H9 (cell line): ENCODE measurements at regions not wholly inside any gene's neighbourhood (a gene's known extent, or its start where the extent isn't known, plus 50 kb on each side); places are given as distances from the start of the nearest gene placed in this dataset.

Experiments used
- DNase-seq: peaks from one replicate; pipeline ENCODE4 v3.0.0-alpha.2; 2017
- H2AFZ ChIP-seq: one replicate; pipeline ENCODE4 v1.6.1; 2013; ENCODE audit warnings: mild to moderate bottlenecking, low read length, control low read depth, moderate library complexity
- H2AK5ac ChIP-seq: 2 replicates; pipeline ENCODE4 v1.6.1; 2013; ENCODE audit warnings: low read length, control low read depth, mixed read lengths; ENCODE audit not compliant: insufficient read length
- H2BK120ac ChIP-seq: one replicate; pipeline ENCODE4 v1.6.1; 2013; ENCODE audit warnings: low read depth, mild to moderate bottlenecking, low read length, control low read depth, inconsistent platforms; ENCODE audit not compliant: poor library complexity, severe bottlenecking
- H2BK12ac ChIP-seq: 2 replicates; pipeline ENCODE4 v1.6.1; 2013; ENCODE audit warnings: low read length, control low read depth, mixed read lengths, low read depth; ENCODE audit not compliant: insufficient read length
- H2BK15ac ChIP-seq: 2 replicates; pipeline ENCODE4 v1.6.1; 2013; ENCODE audit warnings: low read depth, low read length, control low read depth
- H2BK20ac ChIP-seq: one replicate; pipeline ENCODE4 v1.6.1; 2013; ENCODE audit warnings: low read depth, mild to moderate bottlenecking, low read length, control low read depth, inconsistent platforms; ENCODE audit not compliant: poor library complexity, severe bottlenecking
- H2BK5ac ChIP-seq: 2 replicates; pipeline ENCODE4 v1.6.1; 2013; ENCODE audit warnings: low read length, control low read depth, mixed read lengths; ENCODE audit not compliant: insufficient read length
- H3K14ac ChIP-seq: 2 replicates; pipeline ENCODE4 v1.6.1; 2013; ENCODE audit warnings: low read length, control low read depth; ENCODE audit not compliant: insufficient read depth
- H3K18ac ChIP-seq: 2 replicates; pipeline ENCODE4 v1.6.1; 2013; ENCODE audit warnings: low read depth, mild to moderate bottlenecking, mixed read lengths, low read length, control low read depth; ENCODE audit not compliant: insufficient read length
- H3K23ac ChIP-seq: 2 replicates; pipeline ENCODE4 v1.6.1; 2013; ENCODE audit warnings: low read length, control low read depth, mixed read lengths, low read depth; ENCODE audit not compliant: insufficient read length
- H3K23me2 ChIP-seq: 2 replicates; pipeline ENCODE4 v1.6.1; 2013; ENCODE audit warnings: low read depth, mild to moderate bottlenecking, mixed read lengths, low read length, control low read depth; ENCODE audit not compliant: insufficient read length, poor library complexity, severe bottlenecking
- H3K27ac ChIP-seq: 2 replicates; pipeline ENCODE4 v1.5.1; 2013; ENCODE audit warnings: low read length, control low read depth, mixed read lengths, low read depth; ENCODE audit not compliant: insufficient read length
- H3K27me3 ChIP-seq: 2 replicates; pipeline ENCODE4 v1.6.1; 2013; ENCODE audit warnings: low read length, control low read depth, inconsistent platforms; ENCODE audit not compliant: insufficient read depth
- H3K4ac ChIP-seq: 2 replicates; pipeline ENCODE4 v1.6.1; 2013; ENCODE audit warnings: low read depth, mild to moderate bottlenecking, control low read depth, inconsistent platforms, low read length, moderate library complexity
- H3K4me1 ChIP-seq: 2 replicates; pipeline ENCODE4 v1.6.1; 2013; ENCODE audit warnings: low read length, control low read depth, inconsistent platforms; ENCODE audit not compliant: insufficient read depth
- H3K4me2 ChIP-seq: 2 replicates; pipeline ENCODE4 v1.6.1; 2013; ENCODE audit warnings: low read length, control low read depth, mixed read lengths; ENCODE audit not compliant: insufficient read length, insufficient read depth
- H3K56ac ChIP-seq: 2 replicates; pipeline ENCODE4 v1.6.1; 2013; ENCODE audit warnings: low read depth, mild to moderate bottlenecking, mixed read lengths, low read length, control low read depth; ENCODE audit not compliant: insufficient read length
- H3K79me1 ChIP-seq: 2 replicates; pipeline ENCODE4 v1.6.1; 2013; ENCODE audit warnings: low read depth, mild to moderate bottlenecking, moderate library complexity, low read length, control low read depth, inconsistent platforms; ENCODE audit not compliant: insufficient read depth, poor library complexity, severe bottlenecking
- H3K79me2 ChIP-seq: 2 replicates; pipeline ENCODE4 v1.6.1; 2013; ENCODE audit warnings: low read length, control low read depth, inconsistent platforms; ENCODE audit not compliant: insufficient read depth
- H3K9ac ChIP-seq: 2 replicates; pipeline ENCODE4 v1.6.1; 2013; ENCODE audit warnings: low read length, control low read depth, mixed read lengths; ENCODE audit not compliant: insufficient read length; ENCODE audit errors: extremely low read depth
- H3K9me3 ChIP-seq: one replicate; pipeline ENCODE4 v1.6.1; 2013; ENCODE audit warnings: low read depth, low read length, inconsistent platforms; ENCODE audit not compliant: control insufficient read depth
- H3T11ph ChIP-seq: one replicate; pipeline ENCODE4 v1.6.1; 2013; ENCODE audit warnings: mild to moderate bottlenecking, low read length, control low read depth, inconsistent platforms
- H4K20me1 ChIP-seq: one replicate; pipeline ENCODE4 v1.6.1; 2013; ENCODE audit not compliant: control insufficient read depth, insufficient read length, insufficient read depth
- H4K5ac ChIP-seq: 2 replicates; pipeline ENCODE4 v1.6.1; 2013; ENCODE audit warnings: low read depth, mild to moderate bottlenecking, mixed read lengths, low read length, control low read depth; ENCODE audit not compliant: insufficient read length
- H4K8ac ChIP-seq: replicated peaks from 2 replicates; pipeline ENCODE4 v1.6.1; 2013; ENCODE audit warnings: low read length, control low read depth, mixed read lengths, low read depth; ENCODE audit not compliant: insufficient read length
- H4K91ac ChIP-seq: 2 replicates; pipeline ENCODE4 v1.6.1; 2013; ENCODE audit warnings: low read depth, mild to moderate bottlenecking, moderate library complexity, mixed read lengths, low read length, control low read depth; ENCODE audit not compliant: insufficient read length
- H3K27ac Mint-ChIP-seq, 3 experiments: 2 replicates in 2 of 3; 3 replicates in 1 of 3; pipeline ENCODE4 v1.8.0; 2020 to 2021; ENCODE audit warnings: mixed read lengths in 3 of 3, mild to moderate bottlenecking in 1 of 3, moderate library complexity in 1 of 3
- H3K27me3 Mint-ChIP-seq: 2 replicates; pipeline ENCODE4 v1.8.0; 2021; ENCODE audit warnings: low read depth, mild to moderate bottlenecking, moderate library complexity, mixed read lengths
- H3K36me3 Mint-ChIP-seq, 3 experiments: 2 replicates in 2 of 3; 3 replicates in 1 of 3; pipeline ENCODE4 v1.8.0; 2020 to 2021; ENCODE audit warnings: low read depth in 3 of 3, mixed read lengths in 3 of 3; ENCODE audit not compliant: insufficient read depth in 1 of 3
- H3K4me1 Mint-ChIP-seq, 2 experiments: 2 replicates each; pipeline ENCODE4 v1.8.0; 2020; ENCODE audit warnings: mixed read lengths in 2 of 2
- H3K4me3 Mint-ChIP-seq, 2 experiments: 2 replicates in 1 of 2; 3 replicates in 1 of 2; pipeline ENCODE4 v1.8.0; 2020 to 2021; ENCODE audit warnings: mild to moderate bottlenecking in 2 of 2, mixed read lengths in 2 of 2, moderate library complexity in 1 of 2
- H3K9me3 Mint-ChIP-seq, 2 experiments: 2 replicates in 1 of 2; 3 replicates in 1 of 2; pipeline ENCODE4 v1.8.0; 2020; ENCODE audit warnings: mild to moderate bottlenecking in 2 of 2, mixed read lengths in 2 of 2, moderate library complexity in 1 of 2
- WGBS: extraction: QIAGEN DNeasy Blood & Tissue Kit; methylation state at CpG from one replicate; pipeline ENCODE4 v1.1.7; 2013; ENCODE audit warnings: missing lambda C conversion rate, low lambda C conversion rate, mixed read lengths; ENCODE audit not compliant: insufficient read length; ENCODE audit errors: extremely low coverage; 5-methylcytosine and 5-hydroxymethylcytosine counted together
- TF ChIP-seq, protein P1 (sequence below): fragments of 200-600 bp; sonication (generic); conservative IDR thresholded peaks from 3 replicates; pipeline ENCODE4 v1.8.0; 2021; ENCODE audit warnings: antibody characterized with exemption, mild to moderate bottlenecking

GRCh38 chr6:113140721-113141120 is 716.4 kb upstream of the MARCKS start:
- no CpG with 5 or more reads among the region's 2 CpGs for WGBS
- Histone ChIP-seq H3K4me1 (no peaks in the 10 kb centered on the region), H3K14ac (no peak overlapping the region), H2BK20ac (no peak overlapping the region), H3K79me1 (no peaks in the 10 kb centered on the region), H3K56ac (no peak overlapping the region), H3K27me3 (no peaks in the 10 kb centered on the region), H3K4me2 (no peak overlapping the region), H3K4ac (no peak overlapping the region), H3K23ac (no peak overlapping the region), H4K20me1 (no peaks in the 10 kb centered on the region), H2BK15ac (no peak overlapping the region), H3K9ac (no peak overlapping the region), H3K27ac (no peak overlapping the region), H3K79me2 (no peaks in the 10 kb centered on the region), H2BK12ac (no peak overlapping the region), H4K5ac (no peak overlapping the region), H2BK5ac (no peak overlapping the region), H3K23me2 (no peaks in the 10 kb centered on the region), H2BK120ac (no peak overlapping the region), H2AK5ac (no peak overlapping the region), H4K8ac (no peak overlapping the region), H3K9me3 (no peaks in the 10 kb centered on the region), H2AFZ (no peak overlapping the region), H3T11ph (no peak overlapping the region), H4K91ac (no peak overlapping the region), H3K18ac (no peak overlapping the region)
- no peaks in the 10 kb centered on the region for H3K36me3 Mint-ChIP-seq
- H3K27me3 Mint-ChIP-seq, result no peaks in the 10 kb centered on the region
- no peaks in the 10 kb centered on the region for H3K4me1 Mint-ChIP-seq
- H3K27ac Mint-ChIP-seq, result no peak overlapping the region
- no peak for DNase-seq
- TF ChIP-seq, protein P1, sequence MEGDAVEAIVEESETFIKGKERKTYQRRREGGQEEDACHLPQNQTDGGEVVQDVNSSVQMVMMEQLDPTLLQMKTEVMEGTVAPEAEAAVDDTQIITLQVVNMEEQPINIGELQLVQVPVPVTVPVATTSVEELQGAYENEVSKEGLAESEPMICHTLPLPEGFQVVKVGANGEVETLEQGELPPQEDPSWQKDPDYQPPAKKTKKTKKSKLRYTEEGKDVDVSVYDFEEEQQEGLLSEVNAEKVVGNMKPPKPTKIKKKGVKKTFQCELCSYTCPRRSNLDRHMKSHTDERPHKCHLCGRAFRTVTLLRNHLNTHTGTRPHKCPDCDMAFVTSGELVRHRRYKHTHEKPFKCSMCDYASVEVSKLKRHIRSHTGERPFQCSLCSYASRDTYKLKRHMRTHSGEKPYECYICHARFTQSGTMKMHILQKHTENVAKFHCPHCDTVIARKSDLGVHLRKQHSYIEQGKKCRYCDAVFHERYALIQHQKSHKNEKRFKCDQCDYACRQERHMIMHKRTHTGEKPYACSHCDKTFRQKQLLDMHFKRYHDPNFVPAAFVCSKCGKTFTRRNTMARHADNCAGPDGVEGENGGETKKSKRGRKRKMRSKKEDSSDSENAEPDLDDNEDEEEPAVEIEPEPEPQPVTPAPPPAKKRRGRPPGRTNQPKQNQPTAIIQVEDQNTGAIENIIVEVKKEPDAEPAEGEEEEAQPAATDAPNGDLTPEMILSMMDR, result no peak
- H3K9me3 Mint-ChIP-seq, result no peaks in the 10 kb centered on the region
- H3K4me3 Mint-ChIP-seq, result no peak overlapping the region
